Lung (tissue), 11 donors: ENCODE measurements at regions not wholly inside any gene's neighbourhood (a gene's known extent, or its start where the extent isn't known, plus 50 kb on each side); places are given as distances from the start of the nearest gene placed in this dataset.
A peak's percentile ranks its signal among the peaks of the same experiment; 100 is the strongest.

Experiments
- ATAC-seq: fragments of 200-7000 bp; cut with Tn5 transposase; one replicate; pipeline ENCODE4 v1.9.1; 2020; ENCODE audit warnings: moderate number of reproducible peaks; ENCODE audit not compliant: insufficient read depth, low FRiP score
- DNase-seq, 3 donors: peaks; one replicate each; pipeline ENCODE4 v3.0.0-alpha.2; 2013 to 2017
- H3K27ac ChIP-seq, 2 donors: one replicate each; pipeline ENCODE4 v1.5.1; 2013; ENCODE audit warnings: mild to moderate bottlenecking in 2 of 2, moderate library complexity in 2 of 2, control low read depth in 1 of 2, inconsistent platforms in 1 of 2, low read depth in 1 of 2, low read length in 1 of 2
- H3K27me3 ChIP-seq, 3 donors: one replicate each; pipeline ENCODE4 v1.5.1; 2013; ENCODE audit warnings: low read length in 2 of 3; ENCODE audit not compliant: control insufficient read depth in 3 of 3, insufficient read depth in 3 of 3
- H3K36me3 ChIP-seq, 4 donors: one replicate each; pipeline ENCODE4 v1.5.1; 2013; ENCODE audit warnings: low read length in 4 of 4, mild to moderate bottlenecking in 1 of 4, moderate library complexity in 1 of 4; ENCODE audit not compliant: control insufficient read depth in 4 of 4, insufficient read depth in 4 of 4
- H3K4me1 ChIP-seq, 5 donors: one replicate each; pipeline ENCODE4 v1.5.1; 2013; ENCODE audit warnings: low read length in 5 of 5, mild to moderate bottlenecking in 2 of 5, moderate library complexity in 1 of 5; ENCODE audit not compliant: control insufficient read depth in 5 of 5, insufficient read depth in 5 of 5
- H3K4me3 ChIP-seq: one replicate; pipeline ENCODE4 v1.5.1; 2013; ENCODE audit warnings: mild to moderate bottlenecking, control low read depth, moderate library complexity
- H3K9ac ChIP-seq, 2 donors: one replicate each; pipeline ENCODE4 v1.5.1; 2013; ENCODE audit warnings: low read length in 2 of 2, control low read depth in 1 of 2; ENCODE audit not compliant: insufficient read depth in 1 of 2
- H3K9me3 ChIP-seq, 4 donors: one replicate each; pipeline ENCODE4 v1.5.1; 2013; ENCODE audit warnings: low read length in 3 of 4, mild to moderate bottlenecking in 1 of 4, moderate library complexity in 1 of 4; ENCODE audit not compliant: control insufficient read depth in 4 of 4, insufficient read depth in 3 of 4
- WGBS, 2 donors: extraction: QIAGEN DNeasy Blood & Tissue Kit; methylation state at CpG; one replicate each; pipeline ENCODE4 v1.1.7; 2013; 5-methylcytosine and 5-hydroxymethylcytosine counted together
- TF ChIP-seq, protein P1 (sequence below): IDR thresholded peaks from 2 replicates; pipeline ENCODE4 v1.5.1; 2012; ENCODE audit warnings: mild to moderate bottlenecking; ENCODE audit errors: control extremely low read depth, extremely low read depth
- donor health status: control.
- donor health status: control.
- donor health status: Bipolar disorder and iron deficiency.
- donor health status: healthy.
- donor health status: DM: yes; HTN: yes; CAD: no.

DNA sequence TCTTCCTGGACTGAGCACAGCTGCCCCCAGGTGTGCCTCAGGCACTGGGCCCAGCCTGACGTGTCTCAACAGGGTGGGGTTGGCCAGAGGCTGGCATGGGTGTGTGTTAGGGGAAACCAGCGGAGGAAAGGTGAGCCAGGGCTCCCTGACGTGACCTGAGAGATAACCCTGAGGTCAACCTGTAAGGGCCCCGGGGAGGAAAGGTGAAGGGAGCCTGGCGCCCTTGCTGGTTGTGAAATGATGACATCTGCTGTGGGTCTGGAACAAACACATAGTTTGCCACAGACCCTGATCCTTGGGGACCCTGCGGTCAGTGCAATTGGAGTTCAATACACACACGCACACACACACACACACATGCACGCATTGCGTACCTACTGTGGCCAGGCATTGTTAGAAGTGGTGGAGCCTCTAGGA, 100.2 kb upstream of the TLE3 start:
- no peak for ATAC-seq
- H3K36me3 ChIP-seq: no peaks in the 10 kb centered on the region
- TF ChIP-seq, protein P1, sequence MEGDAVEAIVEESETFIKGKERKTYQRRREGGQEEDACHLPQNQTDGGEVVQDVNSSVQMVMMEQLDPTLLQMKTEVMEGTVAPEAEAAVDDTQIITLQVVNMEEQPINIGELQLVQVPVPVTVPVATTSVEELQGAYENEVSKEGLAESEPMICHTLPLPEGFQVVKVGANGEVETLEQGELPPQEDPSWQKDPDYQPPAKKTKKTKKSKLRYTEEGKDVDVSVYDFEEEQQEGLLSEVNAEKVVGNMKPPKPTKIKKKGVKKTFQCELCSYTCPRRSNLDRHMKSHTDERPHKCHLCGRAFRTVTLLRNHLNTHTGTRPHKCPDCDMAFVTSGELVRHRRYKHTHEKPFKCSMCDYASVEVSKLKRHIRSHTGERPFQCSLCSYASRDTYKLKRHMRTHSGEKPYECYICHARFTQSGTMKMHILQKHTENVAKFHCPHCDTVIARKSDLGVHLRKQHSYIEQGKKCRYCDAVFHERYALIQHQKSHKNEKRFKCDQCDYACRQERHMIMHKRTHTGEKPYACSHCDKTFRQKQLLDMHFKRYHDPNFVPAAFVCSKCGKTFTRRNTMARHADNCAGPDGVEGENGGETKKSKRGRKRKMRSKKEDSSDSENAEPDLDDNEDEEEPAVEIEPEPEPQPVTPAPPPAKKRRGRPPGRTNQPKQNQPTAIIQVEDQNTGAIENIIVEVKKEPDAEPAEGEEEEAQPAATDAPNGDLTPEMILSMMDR: no peak
- H3K9me3 ChIP-seq: no peaks in the 10 kb centered on the region
- no peak for DNase-seq
- H3K27ac ChIP-seq: no peak overlapping the region
- H3K9ac ChIP-seq: no peak overlapping the region
- no peaks in the 10 kb centered on the region for H3K27me3 ChIP-seq
- 81 to 91% methylated on average over 9 of the region's 9 CpGs for WGBS, 2 donors
- peaks cover 0 to 59% (median 19%) of the 10 kb centered on the region in 5 donors for H3K4me1 ChIP-seq
- H3K4me3 ChIP-seq: no peak overlapping the region

DNA sequence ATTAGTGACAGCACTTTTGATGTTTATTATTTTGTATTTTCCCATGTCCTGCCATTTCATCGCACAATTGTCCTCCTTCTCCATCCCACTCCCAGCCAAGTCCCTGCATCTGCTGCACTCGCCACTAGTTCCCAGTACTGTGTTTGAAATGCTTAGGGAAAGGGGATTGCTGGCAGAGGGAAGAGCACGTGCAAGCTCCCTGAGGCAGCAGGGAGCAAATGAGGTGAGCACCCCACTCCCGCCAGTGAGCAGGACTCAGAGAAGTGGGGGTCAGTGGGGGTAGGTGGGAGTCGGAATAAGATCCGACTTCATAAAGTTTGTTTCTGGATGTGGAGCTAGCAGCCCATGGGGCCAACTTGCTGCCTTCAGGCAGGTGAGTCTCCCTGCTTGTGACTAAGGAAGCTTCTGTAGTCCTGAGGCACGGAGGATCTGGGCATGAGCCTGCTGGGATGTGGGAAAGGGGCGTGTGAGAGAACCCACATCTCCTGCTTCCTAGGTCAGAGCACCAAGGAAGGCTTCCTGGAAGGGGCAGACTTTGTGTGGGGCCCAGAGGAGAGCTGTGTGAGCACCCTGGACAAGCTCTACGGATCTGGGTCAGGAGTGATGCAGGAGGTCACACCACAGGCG, 99.7 kb upstream of the TLE3 start:
- H3K4me1 ChIP-seq: peaks cover 0 to 64% (median 19%) of the 10 kb centered on the region in 5 donors
- ATAC-seq (no peak), DNase-seq (no peak)
- no peak overlapping the region for H3K9ac ChIP-seq
- WGBS, 2 donors: 92 to 94% methylated on average over 10 of the region's 10 CpGs
- H3K4me3 ChIP-seq: no peak overlapping the region
- H3K9me3 ChIP-seq: no peaks in the 10 kb centered on the region
- no peaks in the 10 kb centered on the region for H3K36me3 ChIP-seq
- H3K27me3 ChIP-seq: no peaks in the 10 kb centered on the region
- H3K27ac ChIP-seq: no peak overlapping the region
- TF ChIP-seq, protein P1: no peak

DNA sequence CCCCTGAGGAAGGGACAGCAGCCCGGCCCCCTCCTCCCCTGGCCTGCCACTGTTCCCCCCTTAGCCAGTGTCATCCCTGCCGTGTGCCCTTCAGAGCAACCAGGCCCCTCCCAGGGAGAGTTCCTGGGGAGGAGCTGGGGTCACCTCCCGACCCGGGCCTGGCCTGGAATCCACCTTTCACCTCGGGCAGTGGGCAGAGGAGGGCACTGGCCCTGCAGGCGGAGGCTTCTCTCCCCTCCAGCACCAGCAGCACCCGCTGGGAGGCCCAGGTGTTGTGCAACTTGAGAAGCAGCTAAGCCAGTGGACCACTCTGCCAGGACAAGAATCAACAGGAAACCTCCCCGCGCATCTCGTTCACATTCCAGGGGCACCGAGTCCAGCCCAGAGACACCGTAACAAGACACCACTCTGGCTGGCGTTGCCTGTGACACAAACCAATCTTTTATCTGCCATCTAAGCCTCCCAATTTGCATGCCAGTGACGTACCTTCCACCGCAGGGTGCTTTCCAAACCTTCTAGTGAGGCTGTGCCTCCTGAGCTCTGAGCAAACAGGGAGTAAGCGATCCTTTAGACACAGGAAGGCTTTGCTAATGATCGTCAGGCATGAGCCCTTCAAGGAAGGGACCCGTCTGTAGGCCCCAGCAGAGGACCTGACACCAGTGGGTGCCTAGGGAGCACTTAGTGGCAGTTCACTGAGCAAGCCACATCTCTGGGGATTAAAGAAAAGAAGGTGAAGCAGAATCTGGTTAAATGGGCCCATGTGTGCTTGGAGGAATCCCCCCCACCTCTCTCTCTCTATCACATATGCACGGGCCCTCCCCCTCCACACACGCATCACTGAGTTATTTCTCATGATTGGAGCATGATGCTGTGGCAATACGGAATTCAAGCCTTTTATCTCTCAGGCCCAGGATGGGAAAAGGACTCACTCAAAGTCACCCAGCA, 98.9 kb upstream of the TLE3 start:
- Histone ChIP-seq H3K4me1 (peaks cover 0 to 64% (median 19%) of the 10 kb centered on the region in 5 donors), H3K27ac (no peak overlapping the region), H3K36me3 (no peaks in the 10 kb centered on the region), H3K4me3 (no peak overlapping the region), H3K9ac (no peak overlapping the region), H3K27me3 (no peaks in the 10 kb centered on the region), H3K9me3 (no peaks in the 10 kb centered on the region)
- TF ChIP-seq, protein P1: no peak
- WGBS, 2 donors: 58 to 70% methylated on average over 21 of the region's 21 CpGs
- DNase-seq (peak; percentile 69 to 82 (median 81)), ATAC-seq (peak; percentile 28)
